Caco-2 (cell line): ENCODE measurements at regions not wholly inside any gene's neighbourhood (a gene's known extent, or its start where the extent isn't known, plus 50 kb on each side); places are given as distances from the start of the nearest gene placed in this dataset.

ENCODE experiments used
- BruUV-seq: library from RNA; stranded (reverse); fragments of 400-500 nt; replicated peaks from 2 replicates; lab custom pipeline; 2021; lab: Mats Ljungman, UMichigan
- CTCF ChIA-PET: fragments of 300-600 bp; sonication (Branson Sonifier 250); formaldehyde crosslinking; loops from one replicate; lab custom pipeline; 2022; ENCODE audit warnings: antibody characterized with exemption; lab: Charles Lee
- POLR2A ChIA-PET: fragments of 300-600 bp; sonication (Branson Sonifier 250); formaldehyde crosslinking; loops from one replicate; lab custom pipeline; 2022; ENCODE audit warnings: antibody characterized with exemption; lab: Charles Lee
- DNase-seq, 2 experiments: peaks; one replicate each; pipeline versions ENCODE4 v3.0.0 to v3.0.0-alpha.2; 2020 to 2022
- H3K27me3 ChIP-seq: replicated peaks from 2 replicates; pipeline ENCODE4 v1.6.0; 2011; ENCODE audit warnings: low read length; ENCODE audit not compliant: control insufficient read depth, insufficient read depth
- H3K36me3 ChIP-seq: 2 replicates; pipeline ENCODE4 v1.5.1; 2011; ENCODE audit warnings: low read length; ENCODE audit not compliant: control insufficient read depth, insufficient read depth
- H3K4me1 ChIP-seq: fragments of 250-450 bp; sonication (Bioruptor Pico); 2 replicates; pipeline ENCODE4 v1.5.1; 2020; ENCODE audit warnings: mild to moderate bottlenecking
- H3K4me3 ChIP-seq: 2 replicates; pipeline ENCODE4 v1.5.1; 2011; ENCODE audit warnings: low read depth, mild to moderate bottlenecking, control low read depth, low read length
- H3K9me3 ChIP-seq: fragments of 250-450 bp; sonication (Bioruptor Pico); 2 replicates; pipeline ENCODE4 v1.5.1; 2020; ENCODE audit warnings: mild to moderate bottlenecking, moderate library complexity
- H3K27ac Mint-ChIP-seq: one replicate; pipeline ENCODE4 v1.8.0; 2022; ENCODE audit warnings: mixed read lengths; ENCODE audit not compliant: unreplicated experiment
- H3K27me3 Mint-ChIP-seq: one replicate; pipeline ENCODE4 v1.8.0; 2022; ENCODE audit warnings: mixed read lengths; ENCODE audit not compliant: insufficient read depth, unreplicated experiment
- H3K36me3 Mint-ChIP-seq: one replicate; pipeline ENCODE4 v1.8.0; 2022; ENCODE audit warnings: mild to moderate bottlenecking, mixed read lengths; ENCODE audit not compliant: insufficient read depth, unreplicated experiment
- H3K4me1 Mint-ChIP-seq: one replicate; pipeline ENCODE4 v1.8.0; 2022; ENCODE audit warnings: low read depth, mixed read lengths; ENCODE audit not compliant: unreplicated experiment
- H3K4me3 Mint-ChIP-seq: one replicate; pipeline ENCODE4 v1.8.0; 2022; ENCODE audit warnings: mild to moderate bottlenecking, moderate library complexity, mixed read lengths; ENCODE audit not compliant: unreplicated experiment
- H3K9me3 Mint-ChIP-seq: one replicate; pipeline ENCODE4 v1.8.0; 2022; ENCODE audit warnings: mixed read lengths; ENCODE audit not compliant: unreplicated experiment
- intact Hi-C: fragments of 100-400 bp; cut with micrococcal nuclease; formaldehyde crosslinking; loops from one replicate; pipeline ENCODE4 v1.10.0; 2022; ENCODE audit not compliant: unreplicated experiment
- TF ChIP-seq, protein P1 (sequence below), 2 experiments: fragments of 200-600 bp in 1 of 2; IDR thresholded peaks; 1 replicate in 1 of 2; 2 replicates in 1 of 2; pipeline versions ENCODE4 v1.5.1 to v1.8.0; 2011 to 2022; ENCODE audit warnings: antibody characterized with exemption in 1 of 2, control low read depth in 1 of 2, inconsistent platforms in 1 of 2, low read depth in 1 of 2, low read length in 1 of 2, mild to moderate bottlenecking in 1 of 2, moderate library complexity in 1 of 2; ENCODE audit not compliant: insufficient read depth in 1 of 2, severe bottlenecking in 1 of 2, unreplicated experiment in 1 of 2

DNA sequence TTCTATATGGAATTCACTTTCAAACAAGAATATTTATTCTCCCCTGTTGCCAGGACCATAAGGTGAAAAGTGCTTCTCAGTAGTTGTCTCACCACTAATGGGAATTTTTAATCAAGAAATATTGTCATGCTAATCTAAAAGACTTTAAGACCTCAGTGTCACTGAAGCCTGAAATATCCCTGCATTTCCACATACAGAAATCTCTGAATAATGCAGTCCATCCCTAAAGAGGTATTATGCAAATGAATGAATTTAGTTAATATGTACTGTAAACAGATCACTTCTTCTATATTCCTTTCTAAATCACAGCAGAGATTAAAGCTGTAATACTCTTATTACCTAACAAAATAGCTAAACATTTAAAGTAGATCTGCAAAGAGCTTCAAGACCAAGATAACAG, 531.1 kb upstream of the CDH6 start:
- peaks cover 3% of the 10 kb centered on the region for H3K27me3 Mint-ChIP-seq
- no peak overlapping the region for H3K4me3 Mint-ChIP-seq
- BruUV-seq = no TSS peak
- no peaks in the 10 kb centered on the region for H3K27me3 ChIP-seq
- POLR2A ChIA-PET = no interaction called here
- H3K9me3 ChIP-seq = no peaks in the 10 kb centered on the region
- CTCF ChIA-PET = no interaction called here
- no peaks in the 10 kb centered on the region for H3K4me1 Mint-ChIP-seq
- H3K27ac Mint-ChIP-seq = no peak overlapping the region
- H3K4me1 ChIP-seq = no peaks in the 10 kb centered on the region
- DNase-seq = no peak
- H3K36me3 ChIP-seq = no peaks in the 10 kb centered on the region
- peaks cover 9% of the 10 kb centered on the region for H3K9me3 Mint-ChIP-seq
- no peaks in the 10 kb centered on the region for H3K36me3 Mint-ChIP-seq
- intact Hi-C loops = no loop called here
- TF ChIP-seq, protein P1, sequence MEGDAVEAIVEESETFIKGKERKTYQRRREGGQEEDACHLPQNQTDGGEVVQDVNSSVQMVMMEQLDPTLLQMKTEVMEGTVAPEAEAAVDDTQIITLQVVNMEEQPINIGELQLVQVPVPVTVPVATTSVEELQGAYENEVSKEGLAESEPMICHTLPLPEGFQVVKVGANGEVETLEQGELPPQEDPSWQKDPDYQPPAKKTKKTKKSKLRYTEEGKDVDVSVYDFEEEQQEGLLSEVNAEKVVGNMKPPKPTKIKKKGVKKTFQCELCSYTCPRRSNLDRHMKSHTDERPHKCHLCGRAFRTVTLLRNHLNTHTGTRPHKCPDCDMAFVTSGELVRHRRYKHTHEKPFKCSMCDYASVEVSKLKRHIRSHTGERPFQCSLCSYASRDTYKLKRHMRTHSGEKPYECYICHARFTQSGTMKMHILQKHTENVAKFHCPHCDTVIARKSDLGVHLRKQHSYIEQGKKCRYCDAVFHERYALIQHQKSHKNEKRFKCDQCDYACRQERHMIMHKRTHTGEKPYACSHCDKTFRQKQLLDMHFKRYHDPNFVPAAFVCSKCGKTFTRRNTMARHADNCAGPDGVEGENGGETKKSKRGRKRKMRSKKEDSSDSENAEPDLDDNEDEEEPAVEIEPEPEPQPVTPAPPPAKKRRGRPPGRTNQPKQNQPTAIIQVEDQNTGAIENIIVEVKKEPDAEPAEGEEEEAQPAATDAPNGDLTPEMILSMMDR (IDR thresholded peaks at IDR 0.05; ENCODE audit: insufficient read depth in 1 of 2, low read depth in 1 of 2, low read length in 1 of 2, severe bottlenecking in 1 of 2, unreplicated experiment in 1 of 2) = no peak
- H3K4me3 ChIP-seq = no peak overlapping the region

DNA sequence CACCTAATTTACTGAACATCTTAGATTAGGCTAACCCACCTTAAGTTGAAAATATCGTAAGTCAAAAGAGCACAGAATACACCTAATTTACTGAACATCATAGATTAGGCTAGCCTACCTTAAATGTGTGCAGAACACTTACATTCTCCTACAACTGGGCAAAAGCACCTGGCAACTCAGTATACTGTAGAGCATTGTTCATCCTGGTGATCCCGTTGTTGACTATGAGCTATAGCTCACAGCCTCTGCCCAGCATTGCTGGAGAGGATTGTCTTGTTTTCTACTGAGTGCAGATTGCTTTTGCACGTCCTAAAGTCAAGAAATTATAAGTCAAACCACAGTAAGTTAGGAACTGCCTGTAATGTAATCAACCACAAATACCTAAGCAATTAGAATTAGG, 531.8 kb upstream of the CDH6 start:
- Histone ChIP-seq H3K4me1 (no peaks in the 10 kb centered on the region), H3K4me3 (no peak overlapping the region), H3K36me3 (no peaks in the 10 kb centered on the region), H3K27me3 (no peaks in the 10 kb centered on the region), H3K9me3 (no peaks in the 10 kb centered on the region)
- no peaks in the 10 kb centered on the region for H3K4me1 Mint-ChIP-seq
- peaks cover 3% of the 10 kb centered on the region for H3K27me3 Mint-ChIP-seq
- ChIA-PET CTCF (no interaction called here), POLR2A (no interaction called here)
- no peaks in the 10 kb centered on the region for H3K36me3 Mint-ChIP-seq
- no peak overlapping the region for H3K27ac Mint-ChIP-seq
- TF ChIP-seq, protein P1 (IDR thresholded peaks at IDR 0.05; ENCODE audit: insufficient read depth in 1 of 2, low read depth in 1 of 2, low read length in 1 of 2, severe bottlenecking in 1 of 2, unreplicated experiment in 1 of 2) = no peak
- peaks cover 9% of the 10 kb centered on the region for H3K9me3 Mint-ChIP-seq
- no TSS peak for BruUV-seq
- H3K4me3 Mint-ChIP-seq = no peak overlapping the region
- intact Hi-C loops = no loop called here
- no peak for DNase-seq

DNA sequence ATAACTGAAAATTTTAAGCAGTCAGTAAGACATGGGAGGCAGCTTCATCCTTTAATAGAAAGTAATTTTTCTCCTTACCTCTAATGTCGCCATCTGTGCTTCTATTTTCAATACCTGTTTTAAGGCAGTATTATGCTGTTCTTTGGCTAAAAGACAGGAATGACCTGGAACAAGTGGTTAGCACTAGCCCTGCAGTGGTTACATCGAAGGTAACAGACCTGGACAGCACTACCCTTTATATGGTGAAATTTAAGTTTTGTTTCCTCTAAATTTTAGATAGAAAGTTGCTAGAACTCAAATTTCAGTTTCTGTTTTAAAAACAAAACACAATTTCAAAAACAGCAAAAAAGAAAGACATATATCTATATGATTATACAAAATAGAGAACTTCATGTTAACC, 534.1 kb upstream of the CDH6 start:
- Mint-ChIP-seq H3K4me1 (no peaks in the 10 kb centered on the region), H3K36me3 (no peaks in the 10 kb centered on the region), H3K27ac (no peak overlapping the region), H3K4me3 (no peak overlapping the region), H3K9me3 (peaks cover 9% of the 10 kb centered on the region), H3K27me3 (no peaks in the 10 kb centered on the region)
- TF ChIP-seq, protein P1 (IDR thresholded peaks at IDR 0.05; ENCODE audit: insufficient read depth in 1 of 2, low read depth in 1 of 2, low read length in 1 of 2, severe bottlenecking in 1 of 2, unreplicated experiment in 1 of 2) = no peak
- H3K36me3 ChIP-seq = no peaks in the 10 kb centered on the region
- DNase-seq = no peak
- no TSS peak for BruUV-seq
- POLR2A ChIA-PET = no interaction called here
- intact Hi-C loops = no loop called here
- no peaks in the 10 kb centered on the region for H3K4me1 ChIP-seq
- CTCF ChIA-PET = no interaction called here
- no peak overlapping the region for H3K4me3 ChIP-seq
- no peaks in the 10 kb centered on the region for H3K27me3 ChIP-seq
- no peaks in the 10 kb centered on the region for H3K9me3 ChIP-seq
